HG02642 (cell line): ENCODE measurements at regions not wholly inside any gene's neighbourhood (a gene's known extent, or its start where the extent isn't known, plus 50 kb on each side); places are given as distances from the start of the nearest gene placed in this dataset.
A peak's percentile ranks its signal among the peaks of the same experiment; 100 is the strongest.

ENCODE experiments used
- ATAC-seq: cut with Tn5 transposase; IDR thresholded peaks from one replicate; pipeline ENCODE4 v1.9.1; 2021; ENCODE audit warnings: mild to moderate bottlenecking; ENCODE audit not compliant: unreplicated experiment, poor library complexity

GRCh38 chr13:73733706-73734105 lies 400.5 kb downstream of the KLF12 start:
- ATAC-seq: no peak

DNA sequence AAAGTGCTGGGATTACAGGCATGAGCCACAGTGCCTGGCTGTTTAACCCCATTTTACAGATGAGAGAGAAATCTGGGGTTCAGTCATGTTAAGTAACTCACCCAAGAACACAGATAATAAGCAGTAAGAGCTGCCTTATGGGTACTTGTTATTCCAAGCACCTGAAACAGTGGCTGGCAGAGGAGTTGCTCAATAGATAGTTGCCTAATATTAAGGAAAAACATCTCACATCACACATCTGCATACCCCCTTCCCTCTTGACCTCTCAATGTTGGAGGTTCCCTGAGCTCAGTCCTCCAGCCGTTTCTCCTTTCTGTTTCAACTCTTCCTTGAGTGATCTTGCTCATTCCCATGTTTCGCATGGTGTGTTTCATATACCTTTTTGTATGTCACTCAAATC lies 401.9 kb downstream of the KLF12 start:
- ATAC-seq: no peak

DNA sequence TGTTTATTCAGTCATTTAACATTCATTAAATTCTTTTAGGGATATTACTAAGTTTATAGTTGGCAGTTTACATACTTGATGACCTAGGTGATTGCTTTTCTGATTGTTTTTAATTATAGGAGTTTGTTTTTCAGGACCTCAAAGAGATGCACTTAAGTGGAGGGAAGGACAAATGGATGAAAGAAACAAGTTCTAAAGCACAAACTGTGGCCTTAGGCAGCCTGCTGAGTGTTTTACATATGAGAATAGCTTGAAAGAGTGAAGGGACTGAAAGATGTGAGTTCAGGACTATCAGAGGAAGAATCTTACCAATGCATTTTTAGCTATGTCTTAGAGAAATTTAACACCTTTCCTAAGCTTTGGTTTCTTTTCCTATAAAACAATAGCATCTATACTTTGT lies 402.6 kb downstream of the KLF12 start:
- no peak for ATAC-seq

GRCh38 chr13:73730014-73730413 lies 404.2 kb downstream of the KLF12 start:
- no peak for ATAC-seq

GRCh38 chr13:73729046-73729445 lies 405.2 kb downstream of the KLF12 start:
- no peak for ATAC-seq

DNA sequence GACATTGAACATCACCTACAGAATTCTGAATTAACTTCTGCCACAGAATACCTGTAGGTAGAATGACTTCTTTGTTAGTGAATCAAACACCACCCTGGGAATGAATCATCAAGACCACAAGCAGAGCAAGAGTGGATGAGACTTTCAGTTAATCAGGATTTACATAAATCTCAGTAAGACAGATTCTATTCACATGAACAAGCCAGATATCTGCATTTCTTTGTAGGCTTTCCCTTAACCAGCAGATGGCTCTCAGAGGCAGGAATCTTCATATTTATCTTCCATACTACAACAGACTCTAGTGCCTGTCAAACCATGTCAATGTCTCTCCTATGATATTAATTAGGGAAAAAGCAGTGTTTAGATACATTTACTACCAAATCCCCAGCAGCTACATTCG lies 412.1 kb downstream of the KLF12 start:
- peak; percentile 92 for ATAC-seq

DNA sequence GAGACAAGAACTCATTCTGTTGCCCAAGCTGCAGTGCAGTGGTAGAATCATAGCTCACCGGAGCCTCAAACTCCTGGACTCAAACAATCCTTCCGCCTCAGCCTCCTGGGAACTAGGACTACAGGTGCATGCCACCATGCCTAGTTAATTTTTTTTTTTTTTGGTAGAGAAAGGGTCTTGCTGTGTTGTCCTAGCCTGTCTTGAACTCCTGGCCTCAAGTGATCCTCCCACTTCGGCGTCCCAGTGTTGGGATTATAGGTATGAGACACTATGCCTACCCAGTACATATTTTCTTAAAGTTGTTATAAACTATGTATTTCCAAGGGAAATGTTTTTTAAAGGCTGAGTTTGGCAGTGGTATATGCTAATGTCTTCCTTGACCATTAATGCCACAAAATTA lies 412.6 kb downstream of the KLF12 start:
- peak; percentile 6 for ATAC-seq

DNA sequence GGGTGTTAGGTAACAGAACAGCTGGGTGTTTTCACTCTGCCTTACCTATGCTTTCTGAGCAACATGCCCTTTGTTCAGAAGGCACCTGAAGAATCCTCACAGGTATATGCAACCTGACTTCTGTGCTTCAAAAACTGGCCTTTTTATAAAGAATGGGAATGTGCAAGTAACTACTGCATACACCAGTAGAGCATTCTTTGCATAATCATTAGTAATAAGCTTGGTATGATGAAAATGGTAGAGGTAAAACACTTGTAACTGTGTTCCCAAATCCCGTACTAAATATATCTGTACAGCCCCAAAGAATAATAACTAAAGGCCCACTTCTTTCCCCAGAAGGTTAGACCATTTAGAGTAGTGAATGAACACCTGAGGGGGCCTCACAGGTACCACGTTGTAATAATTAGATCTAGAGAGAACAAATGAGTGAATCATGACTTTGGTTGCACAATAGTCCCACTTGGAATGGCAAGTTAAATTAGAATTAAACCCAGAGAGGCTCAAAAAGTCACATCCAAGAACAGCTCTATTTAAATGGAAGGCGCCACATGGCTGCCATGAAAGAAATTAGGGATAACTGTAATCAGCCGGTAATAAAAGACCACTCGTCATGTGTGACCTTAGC lies 413.9 kb downstream of the KLF12 start:
- no peak for ATAC-seq

GRCh38 chr13:73718246-73718645 lies 416.0 kb downstream of the KLF12 start:
- no peak for ATAC-seq

DNA sequence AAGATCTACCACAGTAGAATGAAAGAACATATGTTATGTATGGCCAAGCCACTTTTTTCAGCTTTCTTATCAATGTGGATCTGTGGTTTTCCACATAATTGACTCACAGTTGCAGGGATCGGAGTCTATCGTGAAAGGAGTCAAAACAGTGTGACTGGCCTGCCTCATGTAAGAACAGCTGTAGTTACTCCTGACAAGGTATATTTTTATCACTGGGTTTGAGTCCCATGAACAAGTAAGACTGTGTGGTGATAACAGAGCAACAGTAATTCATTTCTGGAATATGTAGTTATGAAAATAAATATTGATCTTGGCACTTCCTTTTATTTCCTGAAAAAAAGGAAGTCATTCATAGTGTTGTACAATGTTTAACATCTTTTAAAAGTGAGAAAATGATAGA lies 416.6 kb downstream of the KLF12 start:
- no peak for ATAC-seq

DNA sequence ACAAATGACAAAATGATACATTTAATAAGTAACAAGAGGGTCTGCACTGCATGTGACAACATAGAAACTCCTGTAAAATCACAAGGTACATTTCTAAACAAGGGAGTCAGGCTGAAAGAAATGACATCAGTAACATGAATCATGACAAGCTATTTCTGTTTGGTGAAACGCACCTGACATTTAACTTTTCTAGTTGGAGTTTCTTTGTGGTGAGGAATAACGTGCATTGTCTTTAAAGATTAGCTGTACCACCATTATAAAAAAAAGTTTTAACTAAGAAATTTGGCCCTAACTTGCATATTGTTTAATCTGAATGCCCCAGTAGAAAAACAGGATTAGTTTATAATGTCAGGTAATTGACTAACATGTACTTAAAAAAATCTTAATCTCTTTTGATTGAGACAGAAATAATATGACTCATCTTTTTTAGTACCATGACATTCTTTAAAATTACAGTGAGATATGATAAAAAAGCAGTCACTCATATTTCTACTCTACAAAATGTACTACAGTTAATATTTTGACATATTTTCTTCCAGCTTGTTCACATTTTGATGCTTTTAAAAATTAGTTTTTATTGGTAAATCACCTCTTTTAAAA lies 418.2 kb downstream of the KLF12 start:
- peak; percentile 56 for ATAC-seq

DNA sequence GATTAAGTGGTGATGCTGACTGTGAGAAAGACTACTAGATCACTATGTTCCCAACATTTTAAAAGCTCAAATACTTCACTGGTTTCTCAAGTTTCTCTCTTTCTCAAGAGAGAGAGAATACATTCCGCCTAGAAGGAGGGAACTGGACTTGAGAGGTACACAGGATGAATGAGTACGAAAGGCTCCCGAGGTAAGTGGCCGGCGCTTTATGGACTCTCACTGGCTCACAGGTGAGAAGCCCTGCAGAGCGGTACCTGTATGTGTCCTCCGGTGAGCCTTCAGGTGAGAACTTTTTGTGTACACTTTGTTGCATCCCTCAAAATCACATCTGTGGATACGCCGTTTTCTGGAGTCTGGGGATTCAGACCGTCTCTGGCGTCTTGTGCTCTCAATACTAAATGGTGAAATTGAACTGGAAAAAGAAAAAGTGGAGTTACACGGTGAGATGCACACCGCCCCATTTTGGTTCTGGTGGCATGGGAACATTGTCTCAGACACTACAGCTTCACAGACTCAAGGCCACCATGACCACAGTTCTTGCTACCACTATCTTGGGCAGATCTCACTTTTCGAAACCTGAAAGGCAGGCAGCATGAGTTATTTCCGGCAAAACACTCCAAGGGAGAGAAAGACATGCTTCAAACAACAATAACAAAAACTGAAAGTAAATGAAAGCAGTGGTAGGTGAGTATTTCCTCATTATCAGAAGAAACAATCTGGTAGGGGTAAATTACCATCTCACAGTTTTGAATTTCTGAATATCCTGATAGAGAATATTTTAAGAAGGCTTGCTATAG lies 418.9 kb downstream of the KLF12 start:
- ATAC-seq: peak; percentile 69

- no peak for ATAC-seq
Observed at GRCh38 chr13:73714522-73714921, 419.7 kb downstream of the KLF12 start.

DNA sequence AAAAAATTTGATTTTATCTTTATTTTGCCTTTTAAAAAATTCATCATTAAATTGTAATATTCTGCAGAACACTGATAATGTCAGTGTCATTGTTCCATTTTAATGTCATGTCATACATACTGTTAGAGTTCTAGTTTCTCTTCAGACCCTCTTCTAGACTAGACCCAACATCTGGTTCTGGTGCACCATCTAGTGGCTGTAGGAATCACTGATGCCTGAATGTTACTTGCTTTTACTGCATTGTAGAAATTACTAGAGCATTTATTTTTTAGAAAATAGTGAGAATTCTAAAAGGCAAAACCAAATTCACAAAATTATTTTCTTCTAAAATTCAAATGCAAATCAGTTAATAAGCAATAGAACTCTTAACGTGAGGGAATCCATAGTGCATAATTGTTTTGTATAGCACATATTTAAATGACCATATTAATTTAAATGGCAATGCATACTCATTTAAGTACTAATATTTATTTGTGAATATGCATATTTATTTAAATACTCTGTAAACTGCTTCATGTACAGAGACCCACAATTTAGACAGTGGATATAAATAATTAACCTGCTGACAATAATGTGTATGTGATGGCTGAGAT lies 425.7 kb downstream of the KLF12 start:
- ATAC-seq: peak; percentile 93

DNA sequence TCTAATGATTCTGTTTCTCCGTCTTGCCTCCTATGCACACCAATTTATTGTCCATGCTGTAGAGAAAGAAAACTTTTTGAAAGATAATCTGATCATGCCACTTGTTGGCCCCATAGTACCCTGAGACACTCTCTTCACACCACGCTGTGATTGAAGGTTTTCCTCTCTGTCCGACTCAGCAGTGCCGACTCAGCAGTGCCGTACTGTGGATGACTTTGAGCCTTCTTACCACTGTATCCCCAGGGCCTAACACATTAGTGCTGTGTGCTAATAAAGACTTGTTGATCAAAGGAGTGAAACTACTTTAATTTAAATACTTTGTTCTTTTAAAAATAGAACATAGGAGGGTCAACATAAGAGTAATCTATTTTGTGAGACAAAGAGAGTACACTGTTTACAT lies 429.6 kb downstream of the KLF12 start:
- ATAC-seq: no peak

DNA sequence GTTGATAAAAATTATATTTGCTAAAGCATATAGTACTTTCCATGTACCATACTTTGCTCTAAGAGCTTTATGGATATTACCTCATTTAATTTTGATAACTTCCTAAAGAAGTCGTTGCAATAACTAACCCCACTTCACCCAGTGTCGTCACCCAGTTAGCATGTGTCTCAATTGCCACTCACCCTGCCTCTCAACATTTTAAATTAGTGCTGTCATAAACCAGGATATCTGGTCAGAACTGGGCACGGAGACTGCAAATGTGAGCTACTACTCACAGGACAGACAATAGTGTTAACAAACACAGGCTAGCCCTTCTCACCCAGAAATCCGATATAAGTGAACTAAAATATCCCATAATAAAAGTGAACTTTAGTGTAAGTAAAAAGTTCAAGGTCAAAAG lies 430.6 kb downstream of the KLF12 start:
- no peak for ATAC-seq

GRCh38 chr13:73702419-73703071 lies 431.7 kb downstream of the KLF12 start:
- peak; percentile 85 for ATAC-seq

DNA sequence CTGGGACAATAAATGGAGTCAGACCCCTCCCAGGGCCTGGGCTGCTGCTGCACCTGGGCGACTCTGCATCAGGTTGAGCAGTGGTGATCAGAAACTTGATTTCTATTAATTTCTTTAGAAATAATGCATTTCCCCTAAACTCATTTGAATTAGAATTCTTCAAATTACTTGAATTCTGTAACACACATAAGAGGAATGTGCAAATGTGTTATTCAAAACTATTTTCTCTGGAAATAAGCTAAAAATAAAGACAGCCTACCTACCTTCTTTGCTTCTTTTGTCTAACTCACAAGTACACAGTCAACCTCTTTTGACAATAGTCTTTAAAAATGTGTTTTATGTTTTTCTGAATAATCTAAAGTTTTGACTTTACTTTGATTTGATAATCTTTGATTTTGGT lies 433.0 kb downstream of the KLF12 start:
- no peak for ATAC-seq

DNA sequence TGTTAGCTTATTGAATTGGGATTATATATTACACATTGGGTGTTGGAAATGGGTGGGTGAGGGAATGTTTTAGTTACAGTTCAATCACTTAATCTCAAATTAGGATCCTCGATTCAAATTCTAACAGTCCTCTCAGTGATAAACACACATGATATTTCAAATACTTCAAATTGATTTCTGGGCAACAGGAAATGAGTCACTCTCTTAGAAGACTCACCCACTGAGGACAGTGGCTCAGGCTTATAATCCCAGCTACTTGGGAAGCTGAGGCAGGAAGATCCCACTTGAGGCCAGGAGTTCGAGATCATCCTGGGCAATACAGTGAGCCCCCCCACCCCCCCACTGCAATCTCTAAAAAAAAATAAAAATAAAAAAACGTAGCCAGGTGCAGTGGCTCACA lies 435.3 kb downstream of the KLF12 start:
- no peak for ATAC-seq

GRCh38 chr13:73697166-73697565 lies 437.0 kb downstream of the KLF12 start:
- no peak for ATAC-seq

DNA sequence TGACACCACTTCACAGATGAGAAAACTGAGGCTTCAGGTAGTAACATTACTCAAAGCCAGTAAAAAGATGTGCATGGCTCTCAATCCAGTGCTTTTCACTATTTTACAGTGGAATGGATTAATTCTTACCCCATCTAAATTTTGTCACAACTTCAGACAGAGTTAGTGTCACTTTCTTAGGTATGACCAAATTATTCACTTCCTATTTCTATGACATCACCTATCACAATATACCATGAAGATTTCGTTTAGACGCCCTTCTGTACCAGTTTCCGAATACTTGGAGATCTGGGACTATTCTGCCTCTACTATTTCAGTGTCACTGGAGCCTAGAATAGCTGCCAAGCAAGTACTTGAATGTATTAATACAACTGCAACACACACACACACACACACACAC lies 437.5 kb downstream of the KLF12 start:
- ATAC-seq: no peak
